Gastrocnemius medialis (tissue), 4 donors: ENCODE measurements at regions not wholly inside any gene's neighbourhood (a gene's known extent, or its start where the extent isn't known, plus 50 kb on each side); places are given as distances from the start of the nearest gene placed in this dataset.
"Not testable (repeated sequence)": the region's sequence is repeated elsewhere in the genome, so short reads cannot be mapped to it uniquely, and the experiment has no call there.

ENCODE experiments used
- POLR2A ChIP-seq, 2 donors: fragments of 450-650 bp; IDR thresholded peaks; one replicate each; pipeline ENCODE4 v1.6.1; 2017; ENCODE audit warnings: antibody characterized with exemption in 2 of 2, mild to moderate bottlenecking in 2 of 2, moderate library complexity in 2 of 2
- TF ChIP-seq, protein P1 (sequence below), 5 experiments: fragments of 450-650 bp in 3 of 5; fragments of 200-600 bp in 2 of 5; sonication (generic) in 2 of 5; IDR thresholded peaks in 4 of 5; conservative IDR thresholded peaks in 1 of 5; 1 replicate in 4 of 5; 2 replicates in 1 of 5; pipeline ENCODE4 v1.5.1; 2016 to 2019; ENCODE audit warnings: antibody characterized with exemption in 5 of 5, mild to moderate bottlenecking in 3 of 5, moderate library complexity in 3 of 5

DNA sequence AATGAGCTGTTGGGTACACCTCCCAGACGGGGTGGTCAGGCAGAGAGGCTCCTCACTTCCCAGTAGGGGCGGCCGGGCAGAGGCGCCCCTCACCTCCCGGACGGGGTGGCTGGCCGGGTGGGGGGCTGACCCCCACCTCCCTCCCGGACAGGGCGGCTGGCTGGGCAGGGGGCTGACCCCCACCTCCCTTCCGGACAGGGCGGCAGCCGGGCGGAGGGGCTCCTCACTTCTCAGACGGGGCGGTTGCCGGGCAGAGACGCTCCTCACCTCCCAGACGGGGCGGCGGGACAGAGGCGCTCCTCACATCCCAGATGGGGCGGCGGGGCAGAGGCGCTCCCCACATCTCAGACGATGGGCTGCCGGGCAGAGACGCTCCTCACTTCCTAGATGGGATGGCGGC, 105.6 kb upstream of the ALDH1A3 start:
- TF ChIP-seq POLR2A (IDR thresholded peaks at IDR 0.05): not testable (repeated sequence)
- TF ChIP-seq, protein P1, sequence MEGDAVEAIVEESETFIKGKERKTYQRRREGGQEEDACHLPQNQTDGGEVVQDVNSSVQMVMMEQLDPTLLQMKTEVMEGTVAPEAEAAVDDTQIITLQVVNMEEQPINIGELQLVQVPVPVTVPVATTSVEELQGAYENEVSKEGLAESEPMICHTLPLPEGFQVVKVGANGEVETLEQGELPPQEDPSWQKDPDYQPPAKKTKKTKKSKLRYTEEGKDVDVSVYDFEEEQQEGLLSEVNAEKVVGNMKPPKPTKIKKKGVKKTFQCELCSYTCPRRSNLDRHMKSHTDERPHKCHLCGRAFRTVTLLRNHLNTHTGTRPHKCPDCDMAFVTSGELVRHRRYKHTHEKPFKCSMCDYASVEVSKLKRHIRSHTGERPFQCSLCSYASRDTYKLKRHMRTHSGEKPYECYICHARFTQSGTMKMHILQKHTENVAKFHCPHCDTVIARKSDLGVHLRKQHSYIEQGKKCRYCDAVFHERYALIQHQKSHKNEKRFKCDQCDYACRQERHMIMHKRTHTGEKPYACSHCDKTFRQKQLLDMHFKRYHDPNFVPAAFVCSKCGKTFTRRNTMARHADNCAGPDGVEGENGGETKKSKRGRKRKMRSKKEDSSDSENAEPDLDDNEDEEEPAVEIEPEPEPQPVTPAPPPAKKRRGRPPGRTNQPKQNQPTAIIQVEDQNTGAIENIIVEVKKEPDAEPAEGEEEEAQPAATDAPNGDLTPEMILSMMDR (IDR thresholded peaks at IDR 0.05 in 4 of 5, conservative IDR thresholded peaks at IDR 0.05 in 1 of 5): not testable (repeated sequence)
